HG03045 (cell line): ENCODE measurements at regions not wholly inside any gene's neighbourhood (a gene's known extent, or its start where the extent isn't known, plus 50 kb on each side); places are given as distances from the start of the nearest gene placed in this dataset.

Experiments
- ATAC-seq: cut with Tn5 transposase; IDR thresholded peaks from one replicate; pipeline ENCODE4 v1.9.1; 2021; ENCODE audit warnings: mild to moderate bottlenecking, moderate library complexity; ENCODE audit not compliant: unreplicated experiment

GRCh38 chr1:73953586-73953985 lies 244.4 kb downstream of the LRRIQ3 start:
- no peak for ATAC-seq

GRCh38 chr1:73953186-73953585 lies 244.8 kb downstream of the LRRIQ3 start:
- no peak for ATAC-seq

- ATAC-seq, result no peak
These were observed 249.9 kb downstream of the LRRIQ3 start for GRCh38 chr1:73948055-73948454.

GRCh38 chr1:73947009-73947408 lies 251.0 kb downstream of the LRRIQ3 start:
- ATAC-seq, result no peak

GRCh38 chr1:73943270-73943669 lies 254.7 kb downstream of the LRRIQ3 start:
- ATAC-seq, result no peak

GRCh38 chr1:73930293-73930692 lies 267.7 kb downstream of the LRRIQ3 start:
- ATAC-seq, result no peak

GRCh38 chr1:73914951-73915350 lies 283.0 kb downstream of the LRRIQ3 start:
- ATAC-seq, result no peak

GRCh38 chr1:73913025-73913424 lies 285.0 kb downstream of the LRRIQ3 start:
- ATAC-seq, result no peak

GRCh38 chr1:73911849-73912248 lies 286.1 kb downstream of the LRRIQ3 start:
- no peak for ATAC-seq

GRCh38 chr1:73910466-73910865 lies 287.5 kb downstream of the LRRIQ3 start:
- ATAC-seq, result no peak

- ATAC-seq, result no peak
These were observed 287.9 kb downstream of the LRRIQ3 start for GRCh38 chr1:73910062-73910461.

GRCh38 chr1:73909043-73909562 lies 288.9 kb downstream of the LRRIQ3 start:
- ATAC-seq, result no peak

GRCh38 chr1:73907051-73907450 lies 290.9 kb downstream of the LRRIQ3 start:
- no peak for ATAC-seq

GRCh38 chr1:73903092-73903491 lies 294.9 kb downstream of the LRRIQ3 start:
- no peak for ATAC-seq

- ATAC-seq, result no peak
These were observed 296.2 kb downstream of the LRRIQ3 start for GRCh38 chr1:73901738-73902137.

- ATAC-seq, result no peak
These were observed 298.7 kb downstream of the LRRIQ3 start for GRCh38 chr1:73899311-73899710.

GRCh38 chr1:73898540-73898939 lies 299.4 kb downstream of the LRRIQ3 start:
- no peak for ATAC-seq

- ATAC-seq, result no peak
These were observed 310.6 kb downstream of the LRRIQ3 start for GRCh38 chr1:73887412-73887811.

- ATAC-seq, result no peak
These were observed 311.3 kb downstream of the LRRIQ3 start for GRCh38 chr1:73886716-73887115.

- no peak for ATAC-seq
These were observed 323.2 kb downstream of the LRRIQ3 start for GRCh38 chr1:73874806-73875205.

GRCh38 chr1:73868810-73869336 lies 329.1 kb downstream of the LRRIQ3 start:
- no peak for ATAC-seq

- ATAC-seq, result no peak
These were observed 335.6 kb downstream of the LRRIQ3 start for GRCh38 chr1:73862355-73862754.

GRCh38 chr1:73860421-73860950 lies 337.5 kb downstream of the LRRIQ3 start:
- ATAC-seq, result no peak
